CD4-positive, alpha-beta memory T cell (primary cell): ENCODE measurements at regions not wholly inside any gene's neighbourhood (a gene's known extent, or its start where the extent isn't known, plus 50 kb on each side); places are given as distances from the start of the nearest gene placed in this dataset.

ENCODE experiments used
- CTCF ChIA-PET: fragments of 350-600 bp; sonication (Branson Sonifier 250); formaldehyde crosslinking; loops from one replicate; lab custom pipeline; 2021; ENCODE audit warnings: inconsistent platforms; ENCODE audit not compliant: partially characterized antibody; lab: Charles Lee
- POLR2A ChIA-PET: fragments of 350-600 bp; sonication (Branson Sonifier 250); formaldehyde crosslinking; loops from one replicate; lab custom pipeline; 2021; ENCODE audit not compliant: partially characterized antibody; lab: Charles Lee
- DNase-seq, 5 donors: peaks; one replicate each; pipeline versions ENCODE4 v3.0.0 to v3.0.0-alpha.2; 2020 to 2022; ENCODE audit warnings: mixed read lengths in 1 of 5
- H3K27ac ChIP-seq: one replicate; pipeline ENCODE4 v1.7.0; 2013; ENCODE audit warnings: low read depth, low read length
- H3K27me3 ChIP-seq: 2 replicates; pipeline ENCODE4 v1.7.0; 2013; ENCODE audit warnings: mild to moderate bottlenecking, low read length, moderate library complexity; ENCODE audit not compliant: insufficient read depth
- H3K36me3 ChIP-seq: 2 replicates; pipeline ENCODE4 v1.7.0; 2013; ENCODE audit warnings: mild to moderate bottlenecking, low read length, moderate library complexity; ENCODE audit not compliant: insufficient read depth
- H3K4me1 ChIP-seq: 2 replicates; pipeline ENCODE4 v1.7.0; 2013; ENCODE audit warnings: mild to moderate bottlenecking, low read length, moderate library complexity; ENCODE audit not compliant: insufficient read depth
- H3K4me3 ChIP-seq, 2 donors: one replicate each; pipeline ENCODE4 v1.7.0; 2013; ENCODE audit warnings: low read length in 2 of 2, mild to moderate bottlenecking in 1 of 2
- H3K9me3 ChIP-seq, 2 donors: one replicate each; pipeline ENCODE4 v1.7.0; 2013; ENCODE audit warnings: low read length in 2 of 2, control low read depth in 1 of 2; ENCODE audit not compliant: control insufficient read depth in 1 of 2
- H3K27ac Mint-ChIP-seq, 7 donors: one replicate each; pipeline ENCODE4 v1.8.0; 2020 to 2021; ENCODE audit warnings: mixed read lengths in 7 of 7, mild to moderate bottlenecking in 6 of 7, inconsistent platforms in 3 of 7, moderate library complexity in 3 of 7
- H3K27me3 Mint-ChIP-seq, 2 donors: one replicate each; pipeline ENCODE4 v1.8.0; 2020 to 2021; ENCODE audit warnings: mixed read lengths in 2 of 2
- H3K36me3 Mint-ChIP-seq, 2 donors: one replicate each; pipeline ENCODE4 v1.8.0; 2020 to 2021; ENCODE audit warnings: mixed read lengths in 2 of 2, inconsistent platforms in 1 of 2, mild to moderate bottlenecking in 1 of 2
- H3K4me1 Mint-ChIP-seq, 4 donors: one replicate each; pipeline ENCODE4 v1.8.0; 2020 to 2021; ENCODE audit warnings: mixed read lengths in 4 of 4, mild to moderate bottlenecking in 1 of 4
- H3K4me3 Mint-ChIP-seq, 8 donors: one replicate each; pipeline ENCODE4 v1.8.0; 2020 to 2021; ENCODE audit warnings: mixed read lengths in 8 of 8, mild to moderate bottlenecking in 7 of 8, moderate library complexity in 6 of 8, inconsistent platforms in 3 of 8
- H3K9me3 Mint-ChIP-seq, 8 donors: one replicate each; pipeline ENCODE4 v1.8.0; 2020 to 2021; ENCODE audit warnings: mixed read lengths in 8 of 8, mild to moderate bottlenecking in 5 of 8, inconsistent platforms in 3 of 8, moderate library complexity in 1 of 8
- intact Hi-C: fragments of 100-400 bp; cut with micrococcal nuclease; formaldehyde crosslinking; loops from one replicate; pipeline ENCODE4 v1.15.1; 2023

DNA sequence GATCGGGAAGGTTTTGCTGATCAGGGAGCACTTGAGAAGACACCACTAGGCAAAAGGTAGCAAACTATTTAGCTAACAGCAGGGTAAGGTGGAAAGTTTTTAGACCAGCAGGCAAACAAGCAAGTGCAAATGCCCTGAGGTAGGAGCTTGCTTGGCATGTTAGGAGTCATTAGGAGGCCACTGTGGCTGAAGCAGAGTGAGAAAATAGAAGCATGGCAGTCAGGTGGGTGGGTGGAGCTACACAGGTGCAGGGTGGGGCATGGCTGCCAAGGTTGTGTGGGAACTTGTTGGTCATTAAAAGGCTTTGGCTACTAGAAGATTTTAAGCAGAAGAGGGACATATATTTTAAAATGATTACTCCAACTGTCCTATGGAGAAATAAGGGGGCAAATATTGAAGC lies 77.3 kb downstream of the EDN1 start:
- no peaks in the 10 kb centered on the region for H3K36me3 ChIP-seq
- H3K4me3 Mint-ChIP-seq = no peak overlapping the region
- CTCF ChIA-PET = no interaction called here

DNA sequence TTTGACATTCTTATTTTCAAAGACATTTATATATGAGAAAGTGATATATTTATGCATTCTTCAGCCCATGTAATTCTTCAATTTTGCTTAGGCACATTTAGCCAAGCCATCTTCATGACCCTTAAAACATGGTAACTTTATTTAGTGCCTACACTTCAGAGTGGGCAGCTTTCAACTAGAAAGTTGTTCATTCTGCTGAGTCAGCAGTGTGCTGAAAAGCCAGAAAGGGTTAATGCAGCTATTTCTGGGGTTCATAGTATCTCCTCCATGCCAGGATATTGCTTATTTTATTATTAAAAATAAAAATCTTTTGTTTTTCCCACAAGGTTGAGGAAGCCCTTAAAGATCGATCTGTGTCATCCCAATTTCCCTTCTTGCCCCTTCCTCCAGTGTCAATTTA lies 79.2 kb downstream of the EDN1 start:
- H3K27me3 Mint-ChIP-seq = peaks cover 6 to 9% of the 10 kb centered on the region in 2 donors
- no peaks in the 10 kb centered on the region for H3K9me3 ChIP-seq
- no peak overlapping the region for H3K4me3 ChIP-seq
- no peaks in the 10 kb centered on the region for H3K4me1 ChIP-seq
- no peak overlapping the region for H3K27ac Mint-ChIP-seq
- no peak for DNase-seq
- no peak overlapping the region for H3K4me3 Mint-ChIP-seq
- no peak overlapping the region for H3K27ac ChIP-seq
- H3K9me3 Mint-ChIP-seq = peaks cover 0 to 2% (median 0%) of the 10 kb centered on the region in 8 donors
- CTCF ChIA-PET = no interaction called here
- no peaks in the 10 kb centered on the region for H3K27me3 ChIP-seq
- no peaks in the 10 kb centered on the region for H3K36me3 Mint-ChIP-seq
- H3K4me1 Mint-ChIP-seq = no peaks in the 10 kb centered on the region
- POLR2A ChIA-PET = no interaction called here
- intact Hi-C loops = no loop called here
- no peaks in the 10 kb centered on the region for H3K36me3 ChIP-seq

More for the DNA sequence above, 77.3 kb downstream of the EDN1 start:
- intact Hi-C loops = no loop called here
- Histone ChIP-seq H3K27ac (no peak overlapping the region), H3K27me3 (no peaks in the 10 kb centered on the region), H3K4me3 (no peak overlapping the region), H3K9me3 (no peaks in the 10 kb centered on the region), H3K4me1 (no peaks in the 10 kb centered on the region)
- Mint-ChIP-seq H3K27me3 (peaks cover 4 to 9% of the 10 kb centered on the region in 2 donors), H3K27ac (no peak overlapping the region), H3K4me1 (no peaks in the 10 kb centered on the region), H3K9me3 (peaks cover 0 to 2% (median 0%) of the 10 kb centered on the region in 8 donors), H3K36me3 (no peaks in the 10 kb centered on the region)
- no peak for DNase-seq
- POLR2A ChIA-PET = no interaction called here

DNA sequence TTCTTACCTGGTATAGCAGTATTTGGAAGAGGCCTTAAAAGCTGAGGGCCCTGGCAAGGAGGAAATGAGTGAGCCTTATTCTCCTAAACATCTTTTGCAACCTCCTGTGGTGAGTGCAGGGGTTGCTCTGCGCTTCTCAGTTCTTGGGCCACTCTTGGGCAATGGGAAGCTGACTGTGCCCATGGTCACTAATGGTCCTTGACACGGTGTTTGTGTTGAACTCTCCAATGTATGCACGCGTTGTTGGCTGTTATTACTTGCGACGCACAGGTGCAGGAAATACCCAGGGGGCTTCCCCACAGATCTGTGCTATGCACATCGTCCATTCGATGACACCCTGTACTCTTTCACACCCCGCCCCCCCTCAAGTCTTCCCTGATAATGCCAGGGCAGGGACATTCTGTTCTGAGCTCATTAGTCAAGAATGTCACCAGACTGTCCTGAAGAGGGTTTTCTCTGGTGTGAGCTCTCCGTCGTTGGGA lies 79.7 kb downstream of the EDN1 start:
- H3K27ac Mint-ChIP-seq = no peak overlapping the region
- H3K27me3 ChIP-seq = no peaks in the 10 kb centered on the region
- ChIA-PET CTCF (no interaction called here), POLR2A (no interaction called here)
- peaks cover 6 to 7% of the 10 kb centered on the region in 2 donors for H3K27me3 Mint-ChIP-seq
- H3K4me1 ChIP-seq = no peaks in the 10 kb centered on the region
- no peaks in the 10 kb centered on the region for H3K9me3 ChIP-seq
- H3K27ac ChIP-seq = no peak overlapping the region
- peaks cover 0 to 2% (median 0%) of the 10 kb centered on the region in 8 donors for H3K9me3 Mint-ChIP-seq
- intact Hi-C loops = no loop called here
- no peak overlapping the region for H3K4me3 ChIP-seq
- no peak overlapping the region for H3K4me3 Mint-ChIP-seq
- DNase-seq = no peak
- no peaks in the 10 kb centered on the region for H3K36me3 Mint-ChIP-seq
- H3K36me3 ChIP-seq = no peaks in the 10 kb centered on the region
- H3K4me1 Mint-ChIP-seq = no peaks in the 10 kb centered on the region

DNA sequence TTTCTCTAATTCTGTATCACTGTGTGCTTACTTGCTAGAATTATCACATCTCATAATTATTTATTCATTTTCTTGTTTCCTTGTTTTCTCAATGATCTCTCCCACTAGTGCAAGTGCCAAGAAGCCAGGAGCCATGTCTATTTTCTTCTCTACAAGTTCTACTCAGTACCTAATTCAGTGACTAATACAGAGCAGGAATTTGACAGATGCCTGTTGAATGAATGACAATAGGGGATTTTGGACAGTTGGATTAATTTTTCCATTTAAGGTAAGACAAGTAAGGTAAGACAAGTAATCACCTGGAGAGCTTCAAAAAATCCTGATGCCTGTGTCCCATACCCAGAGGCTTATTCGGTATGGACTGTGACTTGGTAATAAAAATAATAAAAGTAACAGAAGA lies 81.0 kb downstream of the EDN1 start:
- Mint-ChIP-seq H3K4me1 (no peaks in the 10 kb centered on the region), H3K9me3 (peaks cover 0 to 2% (median 0%) of the 10 kb centered on the region in 8 donors), H3K36me3 (no peaks in the 10 kb centered on the region), H3K4me3 (no peak overlapping the region), H3K27ac (no peak overlapping the region), H3K27me3 (peaks cover 6 to 7% of the 10 kb centered on the region in 2 donors)
- Histone ChIP-seq H3K27me3 (no peaks in the 10 kb centered on the region), H3K4me1 (no peaks in the 10 kb centered on the region), H3K27ac (no peak overlapping the region), H3K9me3 (no peaks in the 10 kb centered on the region), H3K4me3 (no peak overlapping the region), H3K36me3 (no peaks in the 10 kb centered on the region)
- intact Hi-C loops = no loop called here
- no peak for DNase-seq
- ChIA-PET CTCF (no interaction called here), POLR2A (no interaction called here)

DNA sequence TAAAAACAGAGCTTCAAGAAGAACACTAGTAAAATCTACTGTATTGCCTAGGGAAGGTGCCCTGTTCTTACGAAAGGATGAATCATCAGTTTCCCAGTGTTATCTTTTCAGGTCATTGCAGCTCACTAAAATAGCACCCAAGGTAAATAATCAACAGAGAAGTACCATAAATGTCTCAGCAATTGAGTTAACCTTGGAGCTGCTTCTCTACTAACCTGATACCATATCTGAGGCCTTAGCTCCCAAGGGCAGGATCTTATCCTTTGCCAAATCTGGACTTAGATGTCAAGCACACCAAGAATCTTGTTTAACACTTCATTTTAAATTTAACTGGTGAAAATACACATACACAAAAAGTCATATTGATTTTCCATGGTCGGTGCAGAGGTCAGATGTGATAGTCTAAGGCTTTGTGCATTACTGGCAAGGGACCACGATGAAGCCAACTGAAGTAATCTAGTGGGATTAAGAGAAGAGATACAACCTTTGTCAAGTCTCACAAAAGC lies 81.5 kb downstream of the EDN1 start:
- H3K27ac ChIP-seq = no peak overlapping the region
- H3K36me3 Mint-ChIP-seq = no peaks in the 10 kb centered on the region
- CTCF ChIA-PET = no interaction called here
- H3K4me3 Mint-ChIP-seq = no peak overlapping the region
- no peaks in the 10 kb centered on the region for H3K4me1 Mint-ChIP-seq
- no peaks in the 10 kb centered on the region for H3K9me3 ChIP-seq
- no peaks in the 10 kb centered on the region for H3K36me3 ChIP-seq
- intact Hi-C loops = no loop called here
- no peaks in the 10 kb centered on the region for H3K27me3 ChIP-seq
- peaks cover 0 to 4% (median 0%) of the 10 kb centered on the region in 8 donors for H3K9me3 Mint-ChIP-seq
- DNase-seq = no peak
- POLR2A ChIA-PET = no interaction called here
- H3K4me3 ChIP-seq = no peak overlapping the region
- no peak overlapping the region for H3K27ac Mint-ChIP-seq
- no peaks in the 10 kb centered on the region for H3K4me1 ChIP-seq
- H3K27me3 Mint-ChIP-seq = peaks cover 5 to 6% of the 10 kb centered on the region in 2 donors

DNA sequence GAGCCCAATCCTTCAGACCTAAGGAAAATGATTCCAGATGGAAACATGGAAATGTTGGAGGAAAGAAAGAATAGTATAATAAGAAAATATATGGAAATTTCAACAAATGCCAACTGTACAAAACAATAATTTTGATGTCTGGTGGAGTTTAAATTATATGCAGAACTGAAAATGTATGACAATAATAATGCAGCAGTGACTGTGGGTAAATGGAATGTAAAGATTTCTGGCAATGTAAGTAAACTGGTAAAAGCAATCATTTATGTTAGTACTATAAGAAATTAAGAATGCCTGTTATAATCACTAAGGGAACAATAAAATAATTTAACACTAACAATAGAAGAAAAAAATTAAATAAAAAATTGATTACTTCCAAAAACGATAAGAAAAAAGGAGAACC lies 89.0 kb downstream of the EDN1 start:
- no peaks in the 10 kb centered on the region for H3K9me3 ChIP-seq
- Mint-ChIP-seq H3K27me3 (peaks cover 4 to 5% of the 10 kb centered on the region in 2 donors), H3K4me3 (no peak overlapping the region), H3K9me3 (peaks cover 0 to 5% (median under 1%) of the 10 kb centered on the region in 8 donors), H3K36me3 (no peaks in the 10 kb centered on the region), H3K27ac (no peak overlapping the region), H3K4me1 (no peaks in the 10 kb centered on the region)
- CTCF ChIA-PET = no interaction called here
- H3K36me3 ChIP-seq = no peaks in the 10 kb centered on the region
- H3K4me3 ChIP-seq = no peak overlapping the region
- intact Hi-C loops = no loop called here
- no peaks in the 10 kb centered on the region for H3K4me1 ChIP-seq
- H3K27me3 ChIP-seq = no peaks in the 10 kb centered on the region
- H3K27ac ChIP-seq = no peak overlapping the region
- POLR2A ChIA-PET = no interaction called here
- no peak for DNase-seq

DNA sequence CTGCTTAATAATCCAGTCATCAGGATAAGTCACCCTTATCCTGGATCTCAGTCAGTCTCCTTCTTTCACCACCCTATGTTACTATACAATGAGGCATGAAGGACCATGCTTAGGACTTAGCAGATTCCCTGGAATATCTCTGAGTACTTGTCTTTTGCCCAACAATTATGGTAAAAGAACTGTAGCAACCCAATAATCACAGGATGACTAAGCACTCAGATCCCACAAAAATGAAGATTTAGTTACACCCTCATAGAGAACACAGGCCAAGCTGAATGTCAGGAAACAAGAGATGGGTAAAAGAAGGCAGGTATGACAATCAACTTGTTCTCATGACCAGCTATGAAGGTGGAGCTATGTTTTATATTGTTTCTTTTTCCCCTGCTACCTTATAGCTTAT lies 91.4 kb downstream of the EDN1 start:
- H3K4me3 ChIP-seq = no peak overlapping the region
- H3K9me3 Mint-ChIP-seq = peaks cover 0 to 5% (median 0%) of the 10 kb centered on the region in 8 donors
- DNase-seq = no peak
- no peaks in the 10 kb centered on the region for H3K9me3 ChIP-seq
- H3K27me3 ChIP-seq = no peaks in the 10 kb centered on the region
- no peaks in the 10 kb centered on the region for H3K36me3 Mint-ChIP-seq
- POLR2A ChIA-PET = no interaction called here
- intact Hi-C loops = no loop called here
- no peak overlapping the region for H3K4me3 Mint-ChIP-seq
- no peaks in the 10 kb centered on the region for H3K4me1 ChIP-seq
- CTCF ChIA-PET = no interaction called here
- H3K27ac Mint-ChIP-seq = no peak overlapping the region
- no peak overlapping the region for H3K27ac ChIP-seq
- no peaks in the 10 kb centered on the region for H3K36me3 ChIP-seq
- H3K27me3 Mint-ChIP-seq = peaks cover 4 to 5% of the 10 kb centered on the region in 2 donors
- H3K4me1 Mint-ChIP-seq = no peaks in the 10 kb centered on the region

DNA sequence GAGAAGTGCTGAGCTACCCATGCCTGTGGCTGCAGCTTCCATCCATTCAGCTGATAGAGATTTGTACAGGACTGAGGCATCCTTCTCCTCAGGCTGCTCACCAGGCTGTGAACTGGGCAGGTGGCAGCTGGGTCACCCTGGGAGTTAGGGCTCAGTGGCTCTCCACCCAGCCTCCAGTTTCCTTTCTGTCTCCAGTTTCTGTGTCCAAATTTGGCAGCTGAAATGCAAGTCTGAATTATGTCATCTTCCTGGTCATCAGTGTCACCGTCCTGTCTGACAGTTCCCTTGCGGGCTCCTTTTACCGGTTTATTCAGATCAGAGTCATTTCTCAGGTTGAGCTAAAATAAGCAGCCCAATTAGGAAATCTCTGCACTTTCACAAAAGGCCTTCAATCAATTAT lies 93.3 kb downstream of the EDN1 start:
- Mint-ChIP-seq H3K9me3 (peaks cover 0 to 2% (median 0%) of the 10 kb centered on the region in 8 donors), H3K4me3 (no peak overlapping the region), H3K27me3 (peaks cover 5 to 6% of the 10 kb centered on the region in 2 donors), H3K4me1 (no peaks in the 10 kb centered on the region), H3K27ac (no peak overlapping the region), H3K36me3 (no peaks in the 10 kb centered on the region)
- H3K4me1 ChIP-seq = no peaks in the 10 kb centered on the region
- no peak overlapping the region for H3K4me3 ChIP-seq
- H3K36me3 ChIP-seq = no peaks in the 10 kb centered on the region
- H3K27ac ChIP-seq = no peak overlapping the region
- no peaks in the 10 kb centered on the region for H3K27me3 ChIP-seq
- ChIA-PET POLR2A (no interaction called here), CTCF (no interaction called here)
- intact Hi-C loops = no loop called here
- no peak for DNase-seq
- no peaks in the 10 kb centered on the region for H3K9me3 ChIP-seq
